ENCODE measurements at regions not wholly inside any gene's neighbourhood (a gene's known extent, or its start where the extent isn't known, plus 50 kb on each side); places are given as distances from the start of the nearest gene placed in this dataset.

GRCh38 chr12:77204083-77204482 is 138.7 kb upstream of the E2F7 start:
- TF ChIP-seq, protein P1, sequence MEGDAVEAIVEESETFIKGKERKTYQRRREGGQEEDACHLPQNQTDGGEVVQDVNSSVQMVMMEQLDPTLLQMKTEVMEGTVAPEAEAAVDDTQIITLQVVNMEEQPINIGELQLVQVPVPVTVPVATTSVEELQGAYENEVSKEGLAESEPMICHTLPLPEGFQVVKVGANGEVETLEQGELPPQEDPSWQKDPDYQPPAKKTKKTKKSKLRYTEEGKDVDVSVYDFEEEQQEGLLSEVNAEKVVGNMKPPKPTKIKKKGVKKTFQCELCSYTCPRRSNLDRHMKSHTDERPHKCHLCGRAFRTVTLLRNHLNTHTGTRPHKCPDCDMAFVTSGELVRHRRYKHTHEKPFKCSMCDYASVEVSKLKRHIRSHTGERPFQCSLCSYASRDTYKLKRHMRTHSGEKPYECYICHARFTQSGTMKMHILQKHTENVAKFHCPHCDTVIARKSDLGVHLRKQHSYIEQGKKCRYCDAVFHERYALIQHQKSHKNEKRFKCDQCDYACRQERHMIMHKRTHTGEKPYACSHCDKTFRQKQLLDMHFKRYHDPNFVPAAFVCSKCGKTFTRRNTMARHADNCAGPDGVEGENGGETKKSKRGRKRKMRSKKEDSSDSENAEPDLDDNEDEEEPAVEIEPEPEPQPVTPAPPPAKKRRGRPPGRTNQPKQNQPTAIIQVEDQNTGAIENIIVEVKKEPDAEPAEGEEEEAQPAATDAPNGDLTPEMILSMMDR (IDR thresholded peaks at IDR 0.05; ENCODE audit: low read depth, low read length): peak; percentile 9; the same call in 1 of the 2 replicates
- no peak for TF ChIP-seq EZH2phosphoT487 (IDR thresholded peaks at IDR 0.05; ENCODE audit: low read depth)
